GM23338 (cell line): ENCODE measurements at regions not wholly inside any gene's neighbourhood (a gene's known extent, or its start where the extent isn't known, plus 50 kb on each side); places are given as distances from the start of the nearest gene placed in this dataset.

Experiments used
- ATAC-seq: fragments of 200-7000 bp; cut with Tn5 transposase; 3 replicates; pipeline ENCODE4 v1.9.1; 2020
- DNase-seq: peaks from one replicate; pipeline ENCODE4 v3.0.0-alpha.2; 2015; ENCODE audit warnings: low spot score
- H2AFZ ChIP-seq: fragments of 200-600 bp; sonication (generic); 2 replicates; pipeline ENCODE4 v1.8.0; 2016; ENCODE audit warnings: antibody characterized with exemption, mild to moderate bottlenecking, moderate library complexity
- H3F3A ChIP-seq: fragments of 200-600 bp; sonication (generic); replicated peaks from 2 replicates; pipeline ENCODE4 v1.8.0; 2017; ENCODE audit warnings: antibody characterized with exemption, mixed run types, low read depth
- H3K27ac ChIP-seq: fragments of 200-600 bp; sonication (generic); 2 replicates; pipeline ENCODE4 v1.6.1; 2016; ENCODE audit warnings: low read depth
- H3K27me3 ChIP-seq: fragments of 200-600 bp; sonication (generic); 2 replicates; pipeline ENCODE4 v1.8.0; 2016; ENCODE audit warnings: mild to moderate bottlenecking, mixed run types, moderate library complexity; ENCODE audit not compliant: insufficient read depth
- H3K36me3 ChIP-seq: fragments of 200-600 bp; sonication (generic); 2 replicates; pipeline ENCODE4 v1.8.0; 2016; ENCODE audit warnings: mild to moderate bottlenecking; ENCODE audit not compliant: insufficient read depth
- H3K4me1 ChIP-seq: fragments of 200-600 bp; sonication (generic); 2 replicates; pipeline ENCODE4 v1.8.0; 2016; ENCODE audit warnings: mild to moderate bottlenecking, moderate library complexity; ENCODE audit not compliant: insufficient read depth
- H3K4me2 ChIP-seq: fragments of 200-600 bp; sonication (generic); 2 replicates; pipeline ENCODE4 v1.7.1; 2017; ENCODE audit warnings: mixed run types
- H3K4me3 ChIP-seq: fragments of 200-600 bp; sonication (generic); 2 replicates; pipeline ENCODE4 v1.6.1; 2016; ENCODE audit warnings: mixed run types
- H3K79me2 ChIP-seq: fragments of 200-600 bp; sonication (generic); replicated peaks from 2 replicates; pipeline ENCODE4 v1.8.0; 2017; ENCODE audit warnings: mild to moderate bottlenecking; ENCODE audit not compliant: insufficient read depth
- H3K9me2 ChIP-seq: fragments of 200-600 bp; sonication (generic); 2 replicates; pipeline ENCODE4 v1.8.0; 2017; ENCODE audit not compliant: insufficient read depth
- H4K20me1 ChIP-seq: fragments of 200-600 bp; sonication (generic); replicated peaks from 2 replicates; pipeline ENCODE4 v1.8.0; 2017; ENCODE audit warnings: mild to moderate bottlenecking; ENCODE audit not compliant: insufficient read depth
- H3K27ac Mint-ChIP-seq: 2 replicates; pipeline ENCODE4 v1.8.0; 2020; ENCODE audit warnings: inconsistent platforms, mild to moderate bottlenecking, moderate library complexity, mixed read lengths
- H3K27me3 Mint-ChIP-seq: 3 replicates; pipeline ENCODE4 v1.8.0; 2022; ENCODE audit warnings: low read depth, mild to moderate bottlenecking, moderate library complexity, mixed read lengths, inconsistent platforms; ENCODE audit not compliant: insufficient read depth, poor library complexity
- H3K36me3 Mint-ChIP-seq: 3 replicates; pipeline ENCODE4 v1.8.0; 2021; ENCODE audit warnings: low read depth, mild to moderate bottlenecking, inconsistent platforms, moderate library complexity, mixed read lengths
- H3K4me1 Mint-ChIP-seq: 3 replicates; pipeline ENCODE4 v1.8.0; 2020; ENCODE audit warnings: mild to moderate bottlenecking, inconsistent platforms, mixed read lengths
- H3K4me3 Mint-ChIP-seq: 3 replicates; pipeline ENCODE4 v1.8.0; 2021; ENCODE audit warnings: moderate library complexity, mild to moderate bottlenecking, inconsistent platforms, mixed read lengths
- H3K9me3 Mint-ChIP-seq: 3 replicates; pipeline ENCODE4 v1.8.0; 2020; ENCODE audit warnings: moderate library complexity, mild to moderate bottlenecking, inconsistent platforms, mixed read lengths
- CREB1 ChIP-seq: fragments of 250-450 bp; sonication (Bioruptor Pico); IDR thresholded peaks from 2 replicates; pipeline ENCODE4 v1.5.0; 2020; ENCODE audit warnings: low read depth, mild to moderate bottlenecking, moderate library complexity
- CTCF ChIP-seq, 2 experiments: fragments of 200-600 bp in 1 of 2; sonication (generic) in 1 of 2; conservative IDR thresholded peaks; 2 replicates each; pipeline versions ENCODE4 v1.5.1 to v1.6.1; 2016 to 2017; ENCODE audit warnings: antibody characterized with exemption in 2 of 2, low read depth in 2 of 2, mild to moderate bottlenecking in 2 of 2, moderate library complexity in 1 of 2
- ETS1 ChIP-seq: IDR thresholded peaks from 2 replicates; pipeline ENCODE4 v1.6.1; 2016; ENCODE audit warnings: antibody characterized with exemption
- EZH2 ChIP-seq: fragments of 200-600 bp; sonication (generic); IDR thresholded peaks from one replicate; pipeline ENCODE4 v1.8.0; 2017; ENCODE audit warnings: antibody characterized with exemption, mild to moderate bottlenecking, low read depth; ENCODE audit not compliant: unreplicated experiment
- EZH2phosphoT487 ChIP-seq: fragments of 200-600 bp; sonication (generic); IDR thresholded peaks from one replicate; pipeline ENCODE4 v1.8.1; 2018; ENCODE audit warnings: antibody characterized with exemption; ENCODE audit not compliant: unreplicated experiment
- JUNB ChIP-seq: IDR thresholded peaks from one replicate; pipeline ENCODE4 v1.6.1; 2016; ENCODE audit warnings: antibody characterized with exemption; ENCODE audit not compliant: unreplicated experiment
- NANOG ChIP-seq: IDR thresholded peaks from 2 replicates; pipeline ENCODE4 v1.6.1; 2016; ENCODE audit warnings: antibody characterized with exemption, borderline replicate concordance
- POLR2AphosphoS5 ChIP-seq: IDR thresholded peaks from 2 replicates; pipeline ENCODE4 v1.6.1; 2016; ENCODE audit warnings: antibody characterized with exemption, low read depth
- REST ChIP-seq: IDR thresholded peaks from one replicate; pipeline ENCODE4 v1.6.1; 2018; ENCODE audit warnings: antibody characterized with exemption; ENCODE audit not compliant: unreplicated experiment
- STAT1 ChIP-seq: IDR thresholded peaks from one replicate; pipeline ENCODE4 v1.6.1; 2016; ENCODE audit warnings: antibody characterized with exemption; ENCODE audit not compliant: unreplicated experiment
- ZNF114 ChIP-seq: fragments of 250-450 bp; sonication (Bioruptor Pico); IDR thresholded peaks from 2 replicates; pipeline ENCODE4 v1.5.0; 2020; ENCODE audit warnings: mild to moderate bottlenecking, moderate library complexity
- ZNF331 ChIP-seq: fragments of 250-450 bp; sonication (Bioruptor Pico); IDR thresholded peaks from 2 replicates; pipeline ENCODE4 v1.5.0; 2020; ENCODE audit warnings: low read depth, mild to moderate bottlenecking, moderate library complexity
- ZNF462 ChIP-seq: fragments of 250-450 bp; sonication (Bioruptor Pico); IDR thresholded peaks from 2 replicates; pipeline ENCODE4 v1.5.0; 2020; ENCODE audit warnings: mild to moderate bottlenecking, moderate library complexity

GRCh38 chr1:221023482-221023881 is 144.2 kb downstream of the HLX start:
- Histone ChIP-seq H3K4me1 (no peaks in the 10 kb centered on the region), H3K27ac (no peak overlapping the region), H4K20me1 (no peaks in the 10 kb centered on the region), H3K4me2 (no peak overlapping the region), H2AFZ (no peak overlapping the region), H3K27me3 (no peaks in the 10 kb centered on the region), H3F3A (no peaks in the 10 kb centered on the region), H3K4me3 (no peak overlapping the region), H3K36me3 (no peaks in the 10 kb centered on the region), H3K9me2 (peaks cover 18% of the 10 kb centered on the region), H3K79me2 (no peaks in the 10 kb centered on the region)
- no peaks in the 10 kb centered on the region for H3K9me3 Mint-ChIP-seq
- no peak overlapping the region for H3K4me3 Mint-ChIP-seq
- H3K27me3 Mint-ChIP-seq = peaks cover 3% of the 10 kb centered on the region
- no peaks in the 10 kb centered on the region for H3K4me1 Mint-ChIP-seq
- TF ChIP-seq CREB1 = no peak
- TF ChIP-seq EZH2 = no peak
- TF ChIP-seq POLR2AphosphoS5 = no peak
- TF ChIP-seq ZNF114 (CRISPR knock-in tag) = no peak
- TF ChIP-seq EZH2phosphoT487 = no peak
- TF ChIP-seq JUNB = no peak
- TF ChIP-seq ETS1 = no peak
- TF ChIP-seq NANOG = no peak
- TF ChIP-seq ZNF462 = no peak
- TF ChIP-seq ZNF331 (CRISPR knock-in tag) = no peak
- no peak for TF ChIP-seq STAT1
- no peak for TF ChIP-seq REST
- no peak for TF ChIP-seq CTCF (conservative IDR thresholded peaks at IDR 0.05; ENCODE audit: low read depth in 2 of 2)
- ATAC-seq (no peak), DNase-seq (no peak)
- no peaks in the 10 kb centered on the region for H3K36me3 Mint-ChIP-seq
- no peak overlapping the region for H3K27ac Mint-ChIP-seq
